ENCODE measurements at regions not wholly inside any gene's neighbourhood (a gene's known extent, or its start where the extent isn't known, plus 50 kb on each side); places are given as distances from the start of the nearest gene placed in this dataset.

DNA sequence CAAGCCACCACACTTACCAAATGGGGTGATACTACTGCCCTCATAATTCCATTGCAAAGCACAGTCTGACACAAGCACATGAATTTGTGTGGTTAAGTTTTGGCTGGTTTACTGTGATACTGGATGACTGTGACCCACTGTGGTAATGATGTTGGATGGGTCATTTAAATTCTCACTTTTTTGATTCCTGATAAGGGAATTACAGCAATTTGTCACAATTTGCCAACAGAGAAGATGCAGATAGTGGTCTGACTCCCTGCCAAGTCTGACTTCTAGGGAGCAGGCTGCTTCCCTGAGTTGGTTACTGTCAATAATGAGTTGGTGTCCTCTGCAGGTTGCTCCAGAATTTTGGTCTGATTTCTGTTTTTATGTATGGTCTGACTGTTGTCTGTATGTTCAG lies 731.9 kb downstream of the MTRR start:
- Histone ChIP-seq H3K27me3 (replicated peaks; ENCODE audit: control insufficient read depth, insufficient read depth, low read length) (no peaks in the 10 kb centered on the region), H3K4me1 (ENCODE audit: control insufficient read depth, insufficient read depth, low read length) (no peaks in the 10 kb centered on the region), H3K9ac (ENCODE audit: low read length) (no peak overlapping the region), H3K4me3 (ENCODE audit: low read length) (no peak overlapping the region), H3K36me3 (ENCODE audit: control insufficient read depth, insufficient read depth, low read length, severe bottlenecking) (no peaks in the 10 kb centered on the region), H3K9me3 (ENCODE audit: control insufficient read depth, low read length) (no peaks in the 10 kb centered on the region)
- no peak for DNase-seq (ENCODE audit: low read depth)

DNA sequence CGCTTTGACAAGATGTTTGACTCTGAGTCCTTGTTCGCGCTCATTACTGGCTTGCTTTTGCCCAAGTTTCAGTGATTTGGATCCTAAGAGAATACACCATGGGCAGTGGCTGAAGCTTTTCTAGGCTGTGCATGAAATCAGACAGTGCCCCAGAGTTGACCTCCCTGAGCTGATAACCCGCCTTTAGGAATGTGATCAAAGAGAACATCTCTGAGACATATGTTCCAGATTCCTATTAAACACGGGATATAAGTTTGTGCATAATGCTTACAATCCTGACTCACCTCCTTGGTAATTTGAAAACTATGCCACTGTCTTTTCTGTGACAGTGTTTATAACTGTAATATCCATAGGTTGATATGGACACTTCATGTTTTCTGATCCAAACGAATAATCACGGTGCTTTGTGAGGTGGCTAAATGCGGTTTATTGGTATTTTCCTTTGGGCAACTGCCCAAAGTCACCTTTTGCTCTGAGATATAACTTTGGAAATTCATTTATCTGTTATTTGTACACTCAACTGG lies 732.9 kb downstream of the MTRR start:
- Histone ChIP-seq H3K9me3 (ENCODE audit: control insufficient read depth, low read length) (no peaks in the 10 kb centered on the region), H3K4me3 (ENCODE audit: low read length) (no peak overlapping the region), H3K27me3 (replicated peaks; ENCODE audit: control insufficient read depth, insufficient read depth, low read length) (no peaks in the 10 kb centered on the region), H3K9ac (ENCODE audit: low read length) (no peak overlapping the region), H3K36me3 (ENCODE audit: control insufficient read depth, insufficient read depth, low read length, severe bottlenecking) (no peaks in the 10 kb centered on the region), H3K4me1 (ENCODE audit: control insufficient read depth, insufficient read depth, low read length) (no peaks in the 10 kb centered on the region)
- DNase-seq (ENCODE audit: low read depth), result no peak

DNA sequence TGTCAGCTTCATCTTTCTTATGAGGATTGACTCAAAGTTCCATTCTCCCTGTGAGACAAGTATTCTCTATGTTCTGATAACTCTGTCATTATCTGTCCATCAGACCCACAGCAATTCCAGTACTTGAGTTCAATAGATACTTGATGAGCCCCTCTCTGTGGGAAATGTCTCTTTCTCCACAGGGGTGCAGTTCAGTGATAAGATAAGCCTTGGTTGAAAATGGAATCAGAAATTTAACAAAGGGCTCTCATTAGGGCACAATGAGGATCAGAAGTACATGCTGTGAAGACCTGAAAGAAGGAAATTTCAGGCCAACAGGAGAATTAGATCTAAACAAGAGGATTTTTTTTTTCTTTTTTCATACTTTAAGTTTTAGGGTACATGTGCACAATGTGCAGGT lies 737.3 kb downstream of the MTRR start:
- Histone ChIP-seq H3K9ac (ENCODE audit: low read length) (no peak overlapping the region), H3K27me3 (replicated peaks; ENCODE audit: control insufficient read depth, insufficient read depth, low read length) (no peaks in the 10 kb centered on the region), H3K4me3 (ENCODE audit: low read length) (no peak overlapping the region), H3K9me3 (ENCODE audit: control insufficient read depth, low read length) (no peaks in the 10 kb centered on the region), H3K36me3 (ENCODE audit: control insufficient read depth, insufficient read depth, low read length, severe bottlenecking) (no peaks in the 10 kb centered on the region), H3K4me1 (ENCODE audit: control insufficient read depth, insufficient read depth, low read length) (no peaks in the 10 kb centered on the region)
- DNase-seq (ENCODE audit: low read depth), result no peak

- no peaks in the 10 kb centered on the region for H3K27me3 ChIP-seq (replicated peaks; ENCODE audit: control insufficient read depth, insufficient read depth, low read length)
- no peaks in the 10 kb centered on the region for H3K36me3 ChIP-seq (ENCODE audit: control insufficient read depth, insufficient read depth, low read length, severe bottlenecking)
- H3K4me3 ChIP-seq (ENCODE audit: low read length), result no peak overlapping the region
- no peaks in the 10 kb centered on the region for H3K4me1 ChIP-seq (ENCODE audit: control insufficient read depth, insufficient read depth, low read length)
- no peak for DNase-seq (ENCODE audit: low read depth)
- no peak overlapping the region for H3K9ac ChIP-seq (ENCODE audit: low read length)
- no peaks in the 10 kb centered on the region for H3K9me3 ChIP-seq (ENCODE audit: control insufficient read depth, low read length)
Measured at GRCh38 chr5:8611067-8611466, 742.1 kb downstream of the MTRR start.

DNA sequence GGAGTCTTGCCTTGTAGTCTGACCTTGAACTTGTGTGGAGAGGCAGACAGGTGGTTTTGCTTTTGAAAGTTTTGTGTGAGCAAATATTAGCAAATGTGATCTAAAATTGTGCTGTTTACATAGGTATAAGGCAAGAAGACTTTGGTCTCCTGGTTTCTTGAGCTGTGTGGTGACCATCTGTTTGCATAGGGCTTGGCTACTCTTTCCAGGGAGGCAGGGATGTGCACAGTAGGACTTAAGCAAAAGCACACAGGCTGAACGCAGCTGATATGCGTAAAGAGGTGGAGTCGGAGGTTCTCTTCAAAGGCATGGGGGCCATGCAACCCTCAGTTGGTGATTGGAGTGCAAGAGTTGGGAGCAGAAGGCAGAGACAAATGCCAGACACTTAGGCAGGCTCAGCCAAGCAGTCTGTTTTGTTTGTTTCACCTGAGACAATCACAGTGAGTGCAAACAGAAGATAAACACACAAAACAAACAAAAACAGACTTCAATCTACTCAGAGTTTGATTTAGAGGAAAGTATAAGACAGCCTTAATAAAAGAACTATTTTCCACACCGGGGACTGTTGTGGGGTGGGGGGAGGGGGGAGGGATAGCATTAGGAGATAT lies 744.2 kb downstream of the MTRR start:
- H3K4me1 ChIP-seq (ENCODE audit: control insufficient read depth, insufficient read depth, low read length), result no peaks in the 10 kb centered on the region
- no peak overlapping the region for H3K9ac ChIP-seq (ENCODE audit: low read length)
- no peak overlapping the region for H3K4me3 ChIP-seq (ENCODE audit: low read length)
- no peaks in the 10 kb centered on the region for H3K9me3 ChIP-seq (ENCODE audit: control insufficient read depth, low read length)
- no peaks in the 10 kb centered on the region for H3K27me3 ChIP-seq (replicated peaks; ENCODE audit: control insufficient read depth, insufficient read depth, low read length)
- DNase-seq (ENCODE audit: low read depth), result no peak
- H3K36me3 ChIP-seq (ENCODE audit: control insufficient read depth, insufficient read depth, low read length, severe bottlenecking), result no peaks in the 10 kb centered on the region

DNA sequence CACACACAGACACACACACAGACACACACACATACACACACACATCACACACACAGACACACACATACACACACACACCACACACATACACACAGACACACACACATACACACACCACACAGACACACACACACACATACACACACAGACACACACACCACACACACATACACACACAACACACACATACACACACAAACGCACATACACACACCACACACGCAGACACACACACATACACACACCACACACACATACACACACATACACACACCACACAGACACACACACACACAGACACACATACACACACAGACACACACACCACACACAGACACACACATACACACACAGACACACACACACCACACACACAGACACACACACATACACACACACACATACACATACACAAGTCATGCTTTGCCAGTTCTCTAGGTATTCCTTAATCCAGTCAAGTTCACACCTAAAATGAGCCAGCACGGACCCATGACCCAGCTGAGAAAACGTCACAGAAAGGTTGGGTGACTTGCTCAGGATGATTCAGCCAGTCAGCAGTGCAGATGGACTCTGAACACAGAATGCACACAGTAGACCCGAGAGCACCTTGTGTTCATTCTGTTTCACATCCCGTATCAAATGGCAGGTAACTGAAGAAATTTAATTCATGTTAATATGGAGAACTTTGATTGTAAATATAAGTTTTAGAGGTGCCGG lies 746.4 kb downstream of the MTRR start:
- Histone ChIP-seq H3K4me1 (ENCODE audit: control insufficient read depth, insufficient read depth, low read length) (no peaks in the 10 kb centered on the region), H3K9me3 (ENCODE audit: control insufficient read depth, low read length) (no peaks in the 10 kb centered on the region), H3K4me3 (ENCODE audit: low read length) (no peak overlapping the region), H3K9ac (ENCODE audit: low read length) (no peak overlapping the region), H3K36me3 (ENCODE audit: control insufficient read depth, insufficient read depth, low read length, severe bottlenecking) (no peaks in the 10 kb centered on the region), H3K27me3 (replicated peaks; ENCODE audit: control insufficient read depth, insufficient read depth, low read length) (no peaks in the 10 kb centered on the region)
- no peak for DNase-seq (ENCODE audit: low read depth)

DNA sequence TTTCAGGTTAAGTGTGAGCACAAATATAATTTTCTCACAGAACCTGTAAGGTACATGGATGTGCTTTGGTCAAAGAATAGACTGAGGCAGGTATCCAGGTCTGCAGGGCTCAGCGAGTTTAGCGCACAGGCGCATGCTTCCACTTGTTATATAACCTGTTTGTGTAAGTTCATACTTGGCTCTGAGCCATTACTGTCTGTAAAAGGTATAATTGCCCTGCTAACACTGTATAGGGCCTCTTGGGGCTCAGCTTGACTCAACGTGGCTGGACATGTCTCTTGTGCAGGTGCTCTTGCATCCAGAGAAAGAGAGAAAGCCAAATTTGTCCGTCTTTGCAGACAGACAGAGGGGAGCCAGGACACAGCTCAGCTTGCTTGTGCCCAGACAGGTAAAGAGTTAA lies 759.6 kb downstream of the MTRR start:
- Histone ChIP-seq H3K27me3 (replicated peaks; ENCODE audit: control insufficient read depth, insufficient read depth, low read length) (no peaks in the 10 kb centered on the region), H3K4me3 (ENCODE audit: low read length) (no peak overlapping the region), H3K9me3 (ENCODE audit: control insufficient read depth, low read length) (no peaks in the 10 kb centered on the region), H3K36me3 (ENCODE audit: control insufficient read depth, insufficient read depth, low read length, severe bottlenecking) (no peaks in the 10 kb centered on the region), H3K4me1 (ENCODE audit: control insufficient read depth, insufficient read depth, low read length) (no peaks in the 10 kb centered on the region), H3K9ac (ENCODE audit: low read length) (no peak overlapping the region)
- no peak for DNase-seq (ENCODE audit: low read depth)

DNA sequence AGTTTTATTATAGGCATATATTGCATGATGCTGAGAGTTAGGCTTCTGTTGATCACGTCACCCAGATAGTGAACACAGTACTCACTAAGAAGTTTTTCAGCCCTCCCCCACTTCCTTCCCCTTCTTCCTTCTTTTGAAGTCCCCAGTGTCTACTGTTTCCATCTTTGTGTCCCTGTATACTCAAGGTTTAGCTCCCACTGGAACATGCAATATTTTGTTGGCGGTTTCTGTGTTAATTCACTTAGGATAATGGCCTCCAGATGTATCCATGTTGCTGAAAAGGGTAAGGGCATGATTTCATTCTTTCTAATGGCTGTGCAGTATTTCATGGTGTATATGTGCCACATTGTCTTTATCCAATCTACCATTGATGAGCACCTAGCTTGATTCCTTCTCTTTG lies 764.3 kb downstream of the MTRR start:
- Histone ChIP-seq H3K4me3 (ENCODE audit: low read length) (no peak overlapping the region), H3K4me1 (ENCODE audit: control insufficient read depth, insufficient read depth, low read length) (no peaks in the 10 kb centered on the region), H3K9me3 (ENCODE audit: control insufficient read depth, low read length) (no peaks in the 10 kb centered on the region), H3K27me3 (replicated peaks; ENCODE audit: control insufficient read depth, insufficient read depth, low read length) (no peaks in the 10 kb centered on the region), H3K36me3 (ENCODE audit: control insufficient read depth, insufficient read depth, low read length, severe bottlenecking) (no peaks in the 10 kb centered on the region), H3K9ac (ENCODE audit: low read length) (no peak overlapping the region)
- peak; percentile 30 for DNase-seq (ENCODE audit: low read depth)

DNA sequence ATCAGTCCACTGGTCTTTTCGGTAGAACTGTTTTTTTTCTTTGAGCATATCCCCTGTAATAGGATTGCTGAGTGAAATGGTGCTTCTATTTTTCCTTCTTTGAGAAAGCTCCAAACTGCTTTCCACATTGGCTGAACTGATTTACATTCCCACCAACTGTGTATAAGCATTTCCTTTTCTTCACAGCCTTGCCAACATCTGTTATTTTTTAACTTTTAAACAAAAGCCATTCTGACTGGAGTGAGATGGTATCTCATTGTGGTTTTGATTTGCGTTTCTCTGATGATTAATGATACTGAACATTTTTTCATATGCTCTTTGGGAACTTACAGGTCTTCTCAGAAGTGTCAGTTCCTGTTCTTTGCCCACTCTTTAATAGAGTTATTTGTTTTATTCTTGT lies 764.7 kb downstream of the MTRR start:
- H3K4me1 ChIP-seq (ENCODE audit: control insufficient read depth, insufficient read depth, low read length), result no peaks in the 10 kb centered on the region
- H3K4me3 ChIP-seq (ENCODE audit: low read length), result no peak overlapping the region
- no peak overlapping the region for H3K9ac ChIP-seq (ENCODE audit: low read length)
- H3K36me3 ChIP-seq (ENCODE audit: control insufficient read depth, insufficient read depth, low read length, severe bottlenecking), result no peaks in the 10 kb centered on the region
- no peaks in the 10 kb centered on the region for H3K27me3 ChIP-seq (replicated peaks; ENCODE audit: control insufficient read depth, insufficient read depth, low read length)
- DNase-seq (ENCODE audit: low read depth), result peak; percentile 64
- no peaks in the 10 kb centered on the region for H3K9me3 ChIP-seq (ENCODE audit: control insufficient read depth, low read length)

DNA sequence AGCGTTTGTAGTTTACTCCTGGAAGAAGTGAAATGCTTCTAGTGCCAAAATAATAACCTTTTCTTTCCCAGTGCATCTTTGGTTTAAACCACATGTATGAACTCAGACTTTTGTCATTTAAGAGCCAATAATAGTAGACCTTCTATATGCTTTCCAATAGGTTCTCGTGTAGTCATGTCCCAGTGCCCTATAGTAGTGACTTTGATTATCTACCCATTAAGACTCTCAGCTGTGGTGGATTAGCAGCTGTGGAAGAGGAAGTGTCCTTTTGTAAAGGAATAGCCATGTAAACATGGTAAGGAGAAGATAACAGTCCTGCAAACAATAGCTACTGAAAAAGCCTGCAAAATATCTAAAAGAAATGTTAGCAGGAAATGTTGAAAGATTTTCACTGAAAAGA lies 765.3 kb downstream of the MTRR start:
- Histone ChIP-seq H3K27me3 (replicated peaks; ENCODE audit: control insufficient read depth, insufficient read depth, low read length) (no peaks in the 10 kb centered on the region), H3K4me3 (ENCODE audit: low read length) (no peak overlapping the region), H3K4me1 (ENCODE audit: control insufficient read depth, insufficient read depth, low read length) (no peaks in the 10 kb centered on the region), H3K9ac (ENCODE audit: low read length) (no peak overlapping the region), H3K36me3 (ENCODE audit: control insufficient read depth, insufficient read depth, low read length, severe bottlenecking) (no peaks in the 10 kb centered on the region), H3K9me3 (ENCODE audit: control insufficient read depth, low read length) (no peaks in the 10 kb centered on the region)
- DNase-seq (ENCODE audit: low read depth), result no peak

DNA sequence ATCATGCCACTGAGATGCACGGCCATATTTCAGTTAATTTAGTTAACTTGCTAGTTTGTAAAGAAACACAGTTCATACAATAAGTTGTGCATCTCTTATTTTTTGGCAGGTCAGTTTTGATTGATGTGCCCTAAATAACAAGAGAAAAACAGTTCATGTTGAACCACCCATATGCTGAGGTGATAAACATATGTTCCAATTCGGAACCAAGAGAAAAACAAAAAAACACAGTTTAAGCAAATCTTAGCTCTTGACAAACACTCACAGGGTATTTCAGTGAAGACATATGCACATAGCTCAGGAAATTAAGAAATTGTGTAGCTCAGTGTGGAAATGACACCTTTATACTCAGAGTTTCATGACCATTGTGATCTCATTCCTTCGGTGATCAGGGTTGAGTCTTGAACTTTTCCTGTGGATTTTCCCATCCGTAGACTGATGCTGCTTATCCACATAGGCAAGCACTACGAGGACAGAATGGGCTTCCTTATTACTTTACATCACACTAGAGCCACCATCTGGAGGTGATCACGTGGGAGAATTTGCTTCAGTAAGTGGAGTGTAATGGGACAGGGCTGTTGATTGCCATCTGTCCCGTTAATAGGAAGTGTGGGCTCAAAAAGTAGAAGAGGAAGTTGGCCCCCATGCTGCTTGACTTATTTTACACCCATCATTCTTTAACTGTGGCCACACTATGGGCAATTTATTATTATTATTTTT lies 773.0 kb downstream of the MTRR start:
- no peak for DNase-seq (ENCODE audit: low read depth)
- Histone ChIP-seq H3K9me3 (ENCODE audit: control insufficient read depth, low read length) (no peaks in the 10 kb centered on the region), H3K27me3 (replicated peaks; ENCODE audit: control insufficient read depth, insufficient read depth, low read length) (no peaks in the 10 kb centered on the region), H3K4me1 (ENCODE audit: control insufficient read depth, insufficient read depth, low read length) (no peaks in the 10 kb centered on the region), H3K4me3 (ENCODE audit: low read length) (no peak overlapping the region), H3K36me3 (ENCODE audit: control insufficient read depth, insufficient read depth, low read length, severe bottlenecking) (no peaks in the 10 kb centered on the region), H3K9ac (ENCODE audit: low read length) (no peak overlapping the region)
